Lung (tissue), 11 donors: ENCODE measurements at regions not wholly inside any gene's neighbourhood (a gene's known extent, or its start where the extent isn't known, plus 50 kb on each side); places are given as distances from the start of the nearest gene placed in this dataset.

Source experiments
- ATAC-seq: fragments of 200-7000 bp; cut with Tn5 transposase; one replicate; pipeline ENCODE4 v1.9.1; 2020; ENCODE audit warnings: moderate number of reproducible peaks; ENCODE audit not compliant: insufficient read depth, low FRiP score
- DNase-seq, 3 donors: peaks; one replicate each; pipeline ENCODE4 v3.0.0-alpha.2; 2013 to 2017
- H3K27ac ChIP-seq, 2 donors: one replicate each; pipeline ENCODE4 v1.5.1; 2013; ENCODE audit warnings: mild to moderate bottlenecking in 2 of 2, moderate library complexity in 2 of 2, control low read depth in 1 of 2, inconsistent platforms in 1 of 2, low read depth in 1 of 2, low read length in 1 of 2
- H3K27me3 ChIP-seq, 3 donors: one replicate each; pipeline ENCODE4 v1.5.1; 2013; ENCODE audit warnings: low read length in 2 of 3; ENCODE audit not compliant: control insufficient read depth in 3 of 3, insufficient read depth in 3 of 3
- H3K36me3 ChIP-seq, 4 donors: one replicate each; pipeline ENCODE4 v1.5.1; 2013; ENCODE audit warnings: low read length in 4 of 4, mild to moderate bottlenecking in 1 of 4, moderate library complexity in 1 of 4; ENCODE audit not compliant: control insufficient read depth in 4 of 4, insufficient read depth in 4 of 4
- H3K4me1 ChIP-seq, 5 donors: one replicate each; pipeline ENCODE4 v1.5.1; 2013; ENCODE audit warnings: low read length in 5 of 5, mild to moderate bottlenecking in 2 of 5, moderate library complexity in 1 of 5; ENCODE audit not compliant: control insufficient read depth in 5 of 5, insufficient read depth in 5 of 5
- H3K4me3 ChIP-seq: one replicate; pipeline ENCODE4 v1.5.1; 2013; ENCODE audit warnings: mild to moderate bottlenecking, control low read depth, moderate library complexity
- H3K9ac ChIP-seq, 2 donors: one replicate each; pipeline ENCODE4 v1.5.1; 2013; ENCODE audit warnings: low read length in 2 of 2, control low read depth in 1 of 2; ENCODE audit not compliant: insufficient read depth in 1 of 2
- H3K9me3 ChIP-seq, 4 donors: one replicate each; pipeline ENCODE4 v1.5.1; 2013; ENCODE audit warnings: low read length in 3 of 4, mild to moderate bottlenecking in 1 of 4, moderate library complexity in 1 of 4; ENCODE audit not compliant: control insufficient read depth in 4 of 4, insufficient read depth in 3 of 4
- WGBS, 2 donors: extraction: QIAGEN DNeasy Blood & Tissue Kit; methylation state at CpG; one replicate each; pipeline ENCODE4 v1.1.7; 2013; 5-methylcytosine and 5-hydroxymethylcytosine counted together
- TF ChIP-seq, protein P1 (sequence below): IDR thresholded peaks from 2 replicates; pipeline ENCODE4 v1.5.1; 2012; ENCODE audit warnings: mild to moderate bottlenecking; ENCODE audit errors: control extremely low read depth, extremely low read depth
- donor health status: control.
- donor health status: control.
- donor health status: Bipolar disorder and iron deficiency.
- donor health status: healthy.
- donor health status: DM: yes; HTN: yes; CAD: no.

DNA sequence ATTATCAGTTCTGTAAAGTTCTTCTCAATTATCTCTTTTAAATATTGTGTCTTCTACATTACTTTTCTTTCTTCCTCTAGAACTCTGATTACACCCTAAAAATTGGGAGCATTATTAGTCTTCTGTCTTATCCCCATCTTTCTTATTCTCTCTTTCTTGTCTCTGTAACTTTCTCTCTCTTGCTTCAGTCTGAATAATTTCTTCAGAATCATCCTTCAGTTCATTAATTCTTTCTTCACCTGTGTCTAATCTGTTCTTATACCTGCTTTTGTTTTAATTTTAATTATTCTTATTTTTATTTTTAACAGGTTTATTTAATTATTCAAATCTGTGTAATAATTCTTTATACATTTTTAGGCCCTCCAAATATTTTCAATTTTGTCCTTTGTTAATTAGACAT is 114.3 kb downstream of the GATA3 start:
- DNase-seq (no peak), ATAC-seq (no peak)
- Histone ChIP-seq H3K4me1 (no peaks in the 10 kb centered on the region), H3K9ac (no peak overlapping the region), H3K27ac (no peak overlapping the region), H3K27me3 (no peaks in the 10 kb centered on the region), H3K9me3 (peaks cover 0 to 8% (median 3%) of the 10 kb centered on the region in 4 donors), H3K36me3 (no peaks in the 10 kb centered on the region), H3K4me3 (no peak overlapping the region)
- TF ChIP-seq, protein P1, sequence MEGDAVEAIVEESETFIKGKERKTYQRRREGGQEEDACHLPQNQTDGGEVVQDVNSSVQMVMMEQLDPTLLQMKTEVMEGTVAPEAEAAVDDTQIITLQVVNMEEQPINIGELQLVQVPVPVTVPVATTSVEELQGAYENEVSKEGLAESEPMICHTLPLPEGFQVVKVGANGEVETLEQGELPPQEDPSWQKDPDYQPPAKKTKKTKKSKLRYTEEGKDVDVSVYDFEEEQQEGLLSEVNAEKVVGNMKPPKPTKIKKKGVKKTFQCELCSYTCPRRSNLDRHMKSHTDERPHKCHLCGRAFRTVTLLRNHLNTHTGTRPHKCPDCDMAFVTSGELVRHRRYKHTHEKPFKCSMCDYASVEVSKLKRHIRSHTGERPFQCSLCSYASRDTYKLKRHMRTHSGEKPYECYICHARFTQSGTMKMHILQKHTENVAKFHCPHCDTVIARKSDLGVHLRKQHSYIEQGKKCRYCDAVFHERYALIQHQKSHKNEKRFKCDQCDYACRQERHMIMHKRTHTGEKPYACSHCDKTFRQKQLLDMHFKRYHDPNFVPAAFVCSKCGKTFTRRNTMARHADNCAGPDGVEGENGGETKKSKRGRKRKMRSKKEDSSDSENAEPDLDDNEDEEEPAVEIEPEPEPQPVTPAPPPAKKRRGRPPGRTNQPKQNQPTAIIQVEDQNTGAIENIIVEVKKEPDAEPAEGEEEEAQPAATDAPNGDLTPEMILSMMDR, result no peak

DNA sequence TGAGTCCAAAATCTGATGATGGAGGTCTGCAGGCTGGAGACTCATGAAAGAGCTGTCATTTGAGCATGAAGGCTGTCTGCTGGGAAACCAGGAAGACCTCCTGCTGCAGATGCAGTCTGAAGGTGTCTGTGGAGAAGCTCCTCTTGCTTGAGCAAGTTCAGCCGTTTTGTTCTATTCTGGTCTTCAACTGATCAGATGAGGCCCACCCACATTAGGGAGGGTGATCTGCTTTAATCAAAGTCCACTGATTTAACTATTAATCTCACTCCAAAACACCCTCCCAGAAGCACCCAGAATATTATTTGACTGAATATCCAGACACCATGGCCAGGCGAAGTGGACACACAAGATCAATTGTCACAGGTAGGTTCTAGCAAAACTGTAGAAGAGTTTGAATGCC is 116.5 kb downstream of the GATA3 start:
- no peaks in the 10 kb centered on the region for H3K27me3 ChIP-seq
- WGBS, 2 donors, result 93 to 96% methylated on average over 2 of the region's 2 CpGs
- no peaks in the 10 kb centered on the region for H3K36me3 ChIP-seq
- peaks cover 0 to 8% (median 1%) of the 10 kb centered on the region in 4 donors for H3K9me3 ChIP-seq
- H3K4me1 ChIP-seq, result no peaks in the 10 kb centered on the region
- ATAC-seq, result no peak
- DNase-seq, result no peak
- H3K9ac ChIP-seq, result no peak overlapping the region
- TF ChIP-seq, protein P1, result no peak
- H3K4me3 ChIP-seq, result no peak overlapping the region
- no peak overlapping the region for H3K27ac ChIP-seq

DNA sequence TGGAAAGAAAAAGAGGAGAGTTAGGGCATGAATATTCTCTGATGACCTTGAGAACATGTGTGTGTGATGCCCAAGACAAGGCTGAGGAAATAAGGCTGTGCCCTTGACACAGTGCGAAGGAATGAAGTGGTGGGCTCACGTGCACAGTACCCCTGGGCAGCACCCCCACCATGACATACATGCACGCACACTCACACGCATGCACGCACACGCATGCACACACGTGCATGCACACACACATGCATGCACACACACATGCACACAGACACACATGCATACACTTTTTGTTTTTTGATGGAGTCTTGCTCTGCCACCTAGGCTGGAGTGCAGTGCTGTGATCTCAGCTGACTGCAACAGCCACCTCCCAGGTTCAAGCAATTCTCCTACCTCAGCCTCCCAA is 118.1 kb downstream of the GATA3 start:
- Histone ChIP-seq H3K4me1 (no peaks in the 10 kb centered on the region), H3K27ac (no peak overlapping the region), H3K4me3 (no peak overlapping the region), H3K36me3 (no peaks in the 10 kb centered on the region), H3K9ac (no peak overlapping the region), H3K9me3 (peaks cover 0 to 7% (median 1%) of the 10 kb centered on the region in 4 donors), H3K27me3 (no peaks in the 10 kb centered on the region)
- DNase-seq (no peak), ATAC-seq (no peak)
- WGBS, 2 donors, result 97 to 99% methylated on average over 7 of the region's 7 CpGs
- TF ChIP-seq, protein P1, result no peak

DNA sequence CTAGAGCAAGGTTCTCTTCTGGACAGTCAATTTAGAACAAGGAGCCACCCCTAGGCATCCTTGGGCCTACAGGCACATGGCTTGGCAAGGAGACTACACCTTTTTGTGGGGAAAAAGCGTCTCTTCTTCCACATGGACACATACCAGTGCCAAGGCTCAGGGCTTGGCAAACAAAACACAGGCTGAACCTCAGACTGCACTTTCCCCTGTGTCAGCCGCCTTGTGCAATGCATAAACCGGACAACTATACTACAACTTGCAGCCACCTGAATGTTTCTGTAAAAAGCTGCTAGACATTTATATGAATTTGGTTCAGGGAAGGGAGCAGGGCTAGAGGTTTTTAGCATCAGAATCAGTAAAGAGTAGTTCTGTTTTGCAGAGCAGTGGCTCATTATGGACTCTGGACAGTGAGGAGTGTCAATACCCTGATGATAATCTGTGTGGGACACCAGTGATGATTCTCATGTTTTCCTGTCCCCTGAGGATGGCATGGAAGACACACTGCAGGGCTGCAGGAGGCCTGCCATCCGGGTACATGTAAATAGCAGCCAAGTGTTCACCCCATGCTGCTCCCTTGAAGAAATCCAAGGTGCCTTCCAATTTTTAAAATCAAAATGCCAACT is 118.9 kb downstream of the GATA3 start:
- H3K27ac ChIP-seq, result no peak overlapping the region

More for the DNA sequence above, 118.9 kb downstream of the GATA3 start:
- no peaks in the 10 kb centered on the region for H3K36me3 ChIP-seq
- no peak overlapping the region for H3K4me3 ChIP-seq
- no peak for DNase-seq
- WGBS, 2 donors, result 92 to 94% methylated on average over 4 of the region's 4 CpGs
- H3K27me3 ChIP-seq, result no peaks in the 10 kb centered on the region
- H3K4me1 ChIP-seq, result no peaks in the 10 kb centered on the region
- H3K9me3 ChIP-seq, result peaks cover 0 to 5% (median 1%) of the 10 kb centered on the region in 4 donors
- no peak overlapping the region for H3K9ac ChIP-seq
- ATAC-seq, result no peak
- TF ChIP-seq, protein P1, result no peak
